ENCODE measurements at regions not wholly inside any gene's neighbourhood (a gene's known extent, or its start where the extent isn't known, plus 50 kb on each side); places are given as distances from the start of the nearest gene placed in this dataset.

- no peak for TF ChIP-seq CTCF (IDR thresholded peaks at IDR 0.05; ENCODE audit: borderline replicate concordance, insufficient read depth, low read depth, low read length)
- no peak overlapping the region for H3K4me3 ChIP-seq (ENCODE audit: low read depth, low read length)
These were observed 1113.7 kb downstream of the CDH11 start for GRCh38 chr16:64008131-64008530.

DNA sequence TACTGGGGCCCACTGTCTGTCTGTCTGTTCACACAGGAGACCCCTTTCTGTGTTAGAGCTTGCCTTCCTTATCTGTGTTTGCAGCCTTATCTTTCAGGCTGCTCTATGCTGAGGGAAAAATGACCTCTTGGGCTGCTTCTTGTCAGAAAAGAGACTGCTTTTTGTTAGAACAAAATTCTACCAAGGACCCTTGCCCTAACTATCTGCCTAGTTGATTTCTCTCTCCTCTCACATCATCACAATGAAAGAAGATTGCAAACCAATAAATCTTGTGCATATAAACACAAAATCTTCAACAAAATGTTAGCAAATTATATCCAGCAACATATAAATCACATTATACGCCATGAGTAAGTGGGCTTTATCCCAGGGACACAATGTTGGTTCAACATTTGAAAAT lies 1117.7 kb downstream of the CDH11 start:
- TF ChIP-seq CTCF (IDR thresholded peaks at IDR 0.05; ENCODE audit: borderline replicate concordance, insufficient read depth, low read depth, low read length), result no peak
- H3K4me3 ChIP-seq (ENCODE audit: low read depth, low read length), result no peak overlapping the region

- TF ChIP-seq CTCF (IDR thresholded peaks at IDR 0.05; ENCODE audit: borderline replicate concordance, insufficient read depth, low read depth, low read length), result no peak
- H3K4me3 ChIP-seq (ENCODE audit: low read depth, low read length), result no peak overlapping the region
These were observed 1126.8 kb downstream of the CDH11 start for GRCh38 chr16:63995025-63995424.

GRCh38 chr16:63983401-63983800 lies 1138.5 kb downstream of the CDH11 start:
- no peak overlapping the region for H3K4me3 ChIP-seq (ENCODE audit: low read depth, low read length)
- no peak for TF ChIP-seq CTCF (IDR thresholded peaks at IDR 0.05; ENCODE audit: borderline replicate concordance, insufficient read depth, low read depth, low read length)

- H3K4me3 ChIP-seq (ENCODE audit: low read depth, low read length), result no peak overlapping the region
- TF ChIP-seq CTCF (IDR thresholded peaks at IDR 0.05; ENCODE audit: borderline replicate concordance, insufficient read depth, low read depth, low read length), result no peak
These were observed 1139.1 kb downstream of the CDH11 start for GRCh38 chr16:63982741-63983140.

GRCh38 chr16:63982110-63982509 lies 1139.8 kb downstream of the CDH11 start:
- H3K4me3 ChIP-seq (ENCODE audit: low read depth, low read length), result no peak overlapping the region
- no peak for TF ChIP-seq CTCF (IDR thresholded peaks at IDR 0.05; ENCODE audit: borderline replicate concordance, insufficient read depth, low read depth, low read length)

GRCh38 chr16:63981639-63982038 lies 1140.2 kb downstream of the CDH11 start:
- H3K4me3 ChIP-seq (ENCODE audit: low read depth, low read length), result no peak overlapping the region
- TF ChIP-seq CTCF (IDR thresholded peaks at IDR 0.05; ENCODE audit: borderline replicate concordance, insufficient read depth, low read depth, low read length), result no peak

Measured in GM12875 (cell line).